Fibroblast of pulmonary artery (primary cell): ENCODE measurements at regions not wholly inside any gene's neighbourhood (a gene's known extent, or its start where the extent isn't known, plus 50 kb on each side); places are given as distances from the start of the nearest gene placed in this dataset.

ENCODE experiments used
- DNase-seq: peaks from one replicate; pipeline ENCODE4 v3.0.0-alpha.2; 2010; ENCODE audit warnings: low read depth
- H3K4me3 ChIP-seq: replicated peaks from 2 replicates; pipeline ENCODE4 v1.5.1; 2011; ENCODE audit warnings: low read depth, mild to moderate bottlenecking, control low read depth, low read length, moderate library complexity
- CTCF ChIP-seq: IDR thresholded peaks from 2 replicates; pipeline ENCODE4 v1.5.1; 2011; ENCODE audit warnings: mild to moderate bottlenecking, control low read depth, low read length, inconsistent platforms; ENCODE audit errors: missing control alignments

GRCh38 chr1:243996223-243996622 lies 54.9 kb upstream of the ZBTB18 start:
- no peak overlapping the region for H3K4me3 ChIP-seq
- DNase-seq: no peak
- no peak for TF ChIP-seq CTCF

- H3K4me3 ChIP-seq: no peak overlapping the region
- TF ChIP-seq CTCF: no peak
- DNase-seq: no peak
Observed at GRCh38 chr1:243991650-243992049, 59.4 kb upstream of the ZBTB18 start.

GRCh38 chr1:243984788-243985187 lies 66.3 kb upstream of the ZBTB18 start:
- H3K4me3 ChIP-seq: no peak overlapping the region
- DNase-seq: no peak
- no peak for TF ChIP-seq CTCF

GRCh38 chr1:243982447-243983018 lies 68.5 kb upstream of the ZBTB18 start:
- TF ChIP-seq CTCF: no peak
- no peak overlapping the region for H3K4me3 ChIP-seq
- DNase-seq: peak; percentile 6

GRCh38 chr1:243980471-243980870 lies 70.6 kb upstream of the ZBTB18 start:
- no peak for DNase-seq
- no peak for TF ChIP-seq CTCF

GRCh38 chr1:243980071-243980470 lies 71.0 kb upstream of the ZBTB18 start:
- no peak for DNase-seq
- H3K4me3 ChIP-seq: no peak overlapping the region

More at GRCh38 chr1:243980471-243980870, 70.6 kb upstream of the ZBTB18 start:
- H3K4me3 ChIP-seq: no peak overlapping the region

More at GRCh38 chr1:243980071-243980470, 71.0 kb upstream of the ZBTB18 start:
- TF ChIP-seq CTCF: no peak
